ENCODE measurements at regions not wholly inside any gene's neighbourhood (a gene's known extent, or its start where the extent isn't known, plus 50 kb on each side); places are given as distances from the start of the nearest gene placed in this dataset.
"Not testable (repeated sequence)": the region's sequence is repeated elsewhere in the genome, so short reads cannot be mapped to it uniquely, and the experiment has no call there.

DNA sequence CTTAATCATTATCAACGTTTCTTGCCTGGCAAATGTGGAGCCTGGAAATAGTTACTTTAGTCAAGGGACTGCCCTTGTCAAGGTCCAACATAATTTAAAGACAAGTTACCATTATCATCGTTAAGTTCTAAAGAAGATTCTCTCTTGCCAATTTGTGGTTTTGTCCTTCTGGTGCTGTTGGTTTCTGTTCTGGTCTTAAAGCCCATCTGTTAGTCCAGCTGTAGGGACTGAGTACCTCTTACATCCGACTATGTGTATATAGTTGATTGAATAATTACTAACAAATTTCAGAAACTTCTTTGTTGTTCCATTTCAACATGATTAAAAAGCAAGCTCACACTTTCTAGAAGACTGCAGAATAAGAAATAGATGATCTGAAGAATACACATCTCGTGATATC is 1854.9 kb downstream of the MAT2B start:
- no peak for DNase-seq

DNA sequence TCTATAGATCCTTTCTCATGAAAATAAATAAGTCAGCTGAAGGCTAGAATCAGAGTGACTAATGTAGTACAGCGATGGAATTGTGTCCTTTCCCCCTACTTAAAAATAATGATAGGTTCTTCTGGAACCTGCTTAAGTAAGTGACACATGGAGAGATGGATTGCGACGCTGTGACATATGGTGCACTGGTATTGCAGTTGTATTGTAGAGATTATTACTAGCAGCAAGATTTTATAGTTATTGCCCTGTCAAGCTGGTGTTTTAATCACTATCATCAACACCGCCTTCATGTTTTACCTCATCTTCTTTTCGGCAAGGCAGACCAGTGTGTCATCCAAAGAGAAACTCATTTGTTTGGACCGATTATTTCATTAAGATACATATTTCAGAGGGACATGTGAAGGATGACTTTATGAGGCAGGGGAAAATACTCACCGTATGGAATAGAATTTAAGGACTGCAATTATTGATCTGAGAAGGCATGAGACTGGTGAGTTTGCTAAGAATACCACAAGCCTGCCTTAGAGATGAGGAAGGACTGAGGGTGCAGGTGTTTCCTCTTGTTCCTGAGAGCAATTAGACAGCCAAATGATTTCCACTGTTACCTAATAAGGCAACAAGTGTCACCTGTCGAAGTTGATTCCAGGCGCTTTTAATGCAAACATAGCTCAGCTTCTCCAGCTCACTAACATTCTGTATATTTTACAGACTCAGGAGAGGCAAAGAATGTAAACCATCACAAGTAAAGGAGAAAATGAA is 1855.5 kb downstream of the MAT2B start:
- no peak for DNase-seq

DNA sequence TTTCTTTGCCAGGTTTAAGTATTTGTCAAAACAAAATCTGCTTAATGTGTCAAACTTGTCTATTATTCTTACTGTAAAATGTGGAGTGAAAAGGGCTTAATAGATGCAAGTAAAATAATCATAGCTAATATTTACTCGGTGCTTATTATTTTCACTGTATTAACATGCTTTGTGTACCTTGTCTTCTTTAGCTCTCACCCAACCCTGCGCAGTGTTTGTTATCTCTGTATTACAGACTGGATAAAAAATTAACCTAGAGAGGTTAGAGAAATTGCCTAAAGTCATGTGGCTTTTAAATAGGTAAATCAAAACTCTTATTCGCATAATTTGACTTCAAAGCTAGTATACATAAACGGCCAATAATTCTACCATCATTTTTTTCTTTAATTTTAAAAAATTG is 1864.8 kb downstream of the MAT2B start:
- DNase-seq = no peak

DNA sequence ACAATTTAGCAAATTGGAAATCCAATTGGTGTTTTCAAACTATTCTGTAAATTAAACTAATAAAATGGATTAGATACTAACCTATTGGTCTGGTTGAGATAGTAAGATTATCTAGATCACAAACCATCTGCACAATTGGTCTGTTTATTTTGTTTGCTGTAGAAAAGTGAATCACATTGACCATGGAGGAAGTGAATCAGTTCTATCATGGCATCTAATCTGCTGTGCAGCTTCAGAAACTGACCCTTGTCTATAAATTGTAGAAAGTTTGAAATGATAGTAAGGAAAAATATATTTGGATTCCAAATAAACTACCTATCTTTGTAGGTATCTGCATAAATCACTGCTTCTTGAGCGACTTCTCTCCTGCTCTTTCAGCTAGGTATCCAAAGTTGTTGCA is 1865.4 kb downstream of the MAT2B start:
- no peak for DNase-seq

DNA sequence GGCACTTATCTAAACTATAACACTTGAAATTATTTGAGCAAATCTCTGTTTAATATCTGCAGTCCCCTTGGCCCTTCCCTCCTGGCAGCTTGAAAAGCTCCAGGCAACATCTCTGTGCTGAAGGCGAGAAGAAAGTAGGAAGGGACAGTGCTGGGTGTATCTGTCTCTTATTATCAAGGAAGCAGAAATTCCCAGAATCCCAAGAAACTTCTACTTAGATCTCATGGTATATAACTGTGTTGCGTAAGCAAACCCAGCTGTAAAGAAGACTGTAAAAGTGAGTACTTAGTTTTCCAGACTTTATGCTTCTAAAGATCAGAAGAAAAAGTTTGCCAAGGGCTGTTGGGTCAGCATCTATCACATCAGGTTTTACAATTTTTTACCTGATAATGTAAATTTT is 1869.8 kb downstream of the MAT2B start:
- DNase-seq = no peak

DNA sequence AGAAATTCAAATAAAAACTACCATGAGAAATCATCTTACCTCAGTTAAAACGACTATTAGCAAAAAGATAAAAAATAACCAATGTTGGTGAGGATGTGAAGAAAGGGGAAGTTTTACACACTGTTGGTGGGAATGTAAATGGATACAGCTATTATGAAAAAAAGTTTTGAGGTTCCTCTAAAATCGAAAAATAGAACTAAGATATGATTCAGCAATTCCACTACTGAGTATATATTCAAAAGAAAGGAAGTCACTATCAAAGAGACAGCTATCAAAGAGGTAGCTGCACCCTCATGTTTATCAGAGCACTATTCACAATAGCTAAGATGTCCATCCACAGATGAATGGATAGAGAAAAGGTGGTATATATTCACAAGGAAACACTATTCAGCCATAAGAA is 1888.4 kb downstream of the MAT2B start:
- no peak for DNase-seq

DNA sequence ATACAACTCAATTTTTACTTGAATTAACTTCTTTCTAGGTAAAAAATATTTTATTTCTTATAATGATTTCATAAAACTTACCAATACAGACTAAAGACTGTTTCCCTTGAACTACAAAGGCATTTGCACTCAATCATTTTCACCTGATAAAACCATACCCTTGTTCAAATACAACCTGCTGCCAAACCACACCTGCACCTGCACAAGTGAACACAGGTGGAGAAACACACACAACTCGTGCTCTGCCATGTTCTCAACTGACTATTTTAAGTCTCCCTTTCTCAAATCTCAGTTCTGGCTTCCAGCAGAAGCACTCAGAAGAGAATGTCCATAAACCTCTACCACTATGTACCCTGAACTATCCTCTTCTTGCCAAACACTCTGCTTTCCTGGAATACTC is 1892.1 kb downstream of the MAT2B start:
- no peak for DNase-seq

DNA sequence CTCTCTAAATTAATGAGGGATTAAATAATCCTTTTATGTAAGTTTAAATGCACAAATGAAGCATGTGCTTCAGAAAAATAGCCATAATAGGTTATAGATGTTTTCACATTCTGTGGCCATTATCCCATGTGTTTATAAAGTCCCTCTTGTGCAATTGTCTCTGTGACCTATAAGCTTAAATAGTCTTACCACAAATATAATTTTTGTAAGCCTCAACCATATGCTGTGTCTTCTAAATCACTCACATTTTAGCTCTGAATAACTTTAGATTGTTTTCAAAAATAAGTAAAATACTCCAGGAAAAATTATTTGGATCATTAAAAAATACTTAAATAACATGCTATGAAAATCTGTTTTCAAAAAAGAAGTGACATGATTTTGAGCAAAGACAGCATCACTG is 1894.7 kb downstream of the MAT2B start:
- no peak for DNase-seq

DNA sequence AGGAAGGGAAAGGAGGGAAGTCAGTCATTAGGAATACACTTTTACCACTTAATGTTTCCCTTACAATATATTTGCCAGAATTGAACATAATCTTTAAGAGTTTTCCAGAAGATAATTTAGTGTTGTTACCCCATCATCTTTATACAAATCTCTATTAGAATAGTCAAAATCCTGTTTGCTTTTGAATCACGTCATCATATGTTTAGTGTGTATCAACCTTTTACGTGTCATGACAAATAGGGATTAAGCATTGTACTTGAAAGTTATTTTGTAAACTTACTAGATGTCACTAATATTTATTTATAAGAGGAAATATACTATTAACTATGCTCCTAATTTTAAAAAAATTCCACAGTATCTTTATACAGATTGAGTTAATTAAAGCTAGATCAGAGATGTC is 1899.5 kb downstream of the MAT2B start:
- no peak for DNase-seq

DNA sequence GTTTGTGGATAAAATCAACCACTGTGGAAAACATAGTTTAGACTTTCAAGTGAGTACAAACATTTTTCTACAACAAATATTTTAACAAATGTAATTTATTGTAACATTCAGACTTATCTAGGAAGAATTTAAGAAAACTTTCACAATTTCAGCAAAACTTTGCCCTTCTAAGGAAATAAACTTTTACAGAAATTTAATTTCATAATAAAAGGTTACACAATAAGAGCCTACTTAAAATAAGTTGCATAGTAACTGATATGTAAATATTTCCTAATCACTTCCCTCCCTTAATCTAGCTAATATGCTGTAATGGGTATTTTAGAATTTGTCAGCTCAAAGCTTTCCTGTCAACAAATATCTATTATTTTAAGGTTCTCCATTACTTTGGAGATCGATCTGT is 1899.9 kb downstream of the MAT2B start:
- DNase-seq = no peak

DNA sequence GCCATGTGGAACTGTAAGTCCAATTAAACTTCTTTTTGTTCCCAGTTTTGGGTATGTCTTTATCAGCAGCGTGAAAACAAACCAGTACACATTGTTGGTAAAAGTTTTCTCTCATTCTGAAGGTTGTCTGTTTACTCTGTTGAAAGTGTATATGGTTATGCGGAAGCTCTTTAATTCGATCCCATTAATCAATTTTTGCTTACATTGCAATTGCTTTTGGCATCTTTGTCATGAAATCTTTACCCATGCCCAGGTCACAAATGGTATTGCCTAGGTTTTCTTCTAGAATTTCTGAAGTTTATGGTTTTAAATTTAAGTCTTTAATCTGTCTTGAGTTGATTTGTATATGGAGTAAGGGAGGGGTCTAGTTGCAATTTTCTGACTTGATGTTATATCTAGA is 1901.9 kb downstream of the MAT2B start:
- DNase-seq = no peak

DNA sequence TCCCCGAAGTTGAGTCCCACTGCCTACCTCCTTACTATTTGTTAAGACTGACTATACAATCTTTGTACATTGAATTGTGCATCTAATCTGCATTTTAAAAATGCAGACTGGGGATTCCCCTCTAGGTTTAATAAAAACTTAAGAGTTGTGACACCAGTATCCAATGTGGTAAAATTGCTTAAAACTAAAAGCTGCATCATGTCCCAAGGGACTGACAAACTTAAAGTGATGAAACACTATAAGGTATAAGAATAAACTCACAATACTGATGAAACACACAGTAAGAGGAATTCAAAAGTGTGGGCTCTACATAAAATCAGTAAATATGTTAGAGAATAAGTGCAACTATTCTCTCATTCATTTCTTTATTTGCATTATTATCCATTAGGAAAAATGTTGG is 1905.1 kb downstream of the MAT2B start:
- DNase-seq = no peak

DNA sequence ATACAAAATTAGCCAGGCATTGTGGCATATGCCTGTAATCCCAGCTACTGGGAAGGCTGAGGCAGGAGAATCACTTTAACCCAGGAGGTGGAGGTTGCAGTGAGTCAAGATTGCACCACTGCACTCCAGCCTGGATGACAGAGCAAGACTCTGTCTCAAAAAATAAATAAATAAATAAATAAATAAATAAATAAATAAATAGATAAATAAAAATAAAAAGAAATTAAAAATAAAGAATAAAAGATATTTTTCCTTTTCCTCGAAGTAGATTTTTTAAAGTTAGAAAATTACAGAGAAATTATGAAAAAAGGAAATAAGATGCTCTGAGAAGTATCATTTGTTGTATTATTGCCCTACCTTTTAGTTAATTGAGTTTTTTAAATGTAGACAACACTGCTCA is 1906.1 kb downstream of the MAT2B start:
- not testable (repeated sequence) for DNase-seq

DNA sequence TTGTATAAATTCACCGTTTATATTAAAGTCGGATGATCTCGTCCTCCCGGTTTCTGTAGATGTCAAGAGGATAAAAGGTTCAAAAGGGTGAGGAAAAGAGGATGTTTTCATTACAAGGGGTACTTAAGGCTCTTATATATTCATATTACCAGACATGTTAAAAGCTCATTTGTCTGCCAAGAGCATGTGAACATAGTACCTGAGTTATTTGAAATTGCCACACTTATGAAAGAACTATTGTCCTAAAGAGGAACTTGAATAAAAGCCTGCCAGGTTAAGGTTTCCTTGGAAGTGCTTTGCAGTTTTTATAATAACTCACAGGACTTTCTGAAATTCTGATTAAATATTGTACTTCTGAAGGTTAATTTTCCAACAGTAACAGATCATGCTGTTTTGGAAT is 1915.1 kb downstream of the MAT2B start:
- no peak for DNase-seq

DNA sequence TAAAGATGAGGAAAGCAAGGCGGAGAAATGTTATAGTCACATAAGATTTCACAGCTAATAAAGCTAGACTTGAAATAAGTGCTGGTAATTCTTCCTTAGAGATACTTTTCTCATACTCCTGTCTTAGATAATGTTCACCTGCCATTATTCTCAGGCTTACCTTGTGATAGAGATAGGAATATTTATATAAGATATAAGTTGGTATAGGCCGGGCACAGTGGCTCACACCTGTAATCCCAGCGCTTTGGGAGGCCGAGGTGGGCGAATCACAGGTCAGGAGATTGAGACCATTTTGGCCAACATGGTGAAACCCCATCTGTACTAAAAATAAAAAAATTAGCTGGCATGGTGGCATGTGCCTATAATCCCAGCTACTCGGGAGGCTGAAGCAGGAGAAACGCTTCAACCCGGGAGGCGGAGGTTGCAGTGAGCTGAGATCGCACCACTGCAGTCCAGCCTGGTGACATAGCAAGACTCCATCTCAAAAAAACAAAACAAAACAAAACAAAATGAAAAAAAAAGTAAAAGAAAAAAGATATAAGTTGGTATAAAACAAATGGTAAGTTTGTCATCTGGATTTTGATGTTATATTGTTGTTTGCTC is 1918.4 kb downstream of the MAT2B start:
- no peak for DNase-seq

DNA sequence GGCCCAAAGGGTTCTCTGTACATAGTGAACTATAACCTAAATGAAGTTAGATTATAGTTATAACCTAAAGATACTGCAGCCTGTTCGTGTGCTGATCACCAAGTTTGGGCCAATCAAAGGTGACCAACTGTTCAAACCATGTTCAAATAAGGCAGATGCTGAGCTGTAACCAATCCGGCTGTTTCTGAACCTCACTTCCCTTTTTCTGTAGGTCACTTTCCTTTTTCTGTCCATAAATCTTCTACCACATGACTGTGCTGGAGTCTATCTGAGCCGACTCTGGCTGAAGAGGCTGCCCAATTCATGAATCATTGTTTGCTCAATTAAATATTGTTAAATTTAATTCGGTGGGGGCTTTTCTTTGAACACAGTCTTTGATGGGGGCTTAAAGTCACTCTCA is 1920.2 kb downstream of the MAT2B start:
- no peak for DNase-seq

DNA sequence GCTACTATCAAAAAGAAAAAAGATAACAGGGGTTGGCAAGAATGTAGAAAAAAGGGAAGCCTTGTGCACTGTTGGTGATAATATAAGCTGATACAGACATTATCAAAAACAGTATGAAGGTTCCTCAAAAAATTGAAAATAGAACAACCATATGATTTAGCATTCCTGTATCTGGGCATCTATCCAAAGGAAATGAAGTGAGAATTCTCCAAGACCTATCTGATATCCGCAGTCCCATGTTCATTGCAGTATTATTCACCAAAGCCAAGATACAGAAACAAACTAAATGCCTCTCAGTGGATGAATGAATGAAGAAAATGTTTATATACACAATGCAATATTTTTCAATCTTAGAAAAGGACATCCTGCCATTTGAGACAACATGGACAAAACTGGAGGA is 1943.3 kb downstream of the MAT2B start:
- no peak for DNase-seq

DNA sequence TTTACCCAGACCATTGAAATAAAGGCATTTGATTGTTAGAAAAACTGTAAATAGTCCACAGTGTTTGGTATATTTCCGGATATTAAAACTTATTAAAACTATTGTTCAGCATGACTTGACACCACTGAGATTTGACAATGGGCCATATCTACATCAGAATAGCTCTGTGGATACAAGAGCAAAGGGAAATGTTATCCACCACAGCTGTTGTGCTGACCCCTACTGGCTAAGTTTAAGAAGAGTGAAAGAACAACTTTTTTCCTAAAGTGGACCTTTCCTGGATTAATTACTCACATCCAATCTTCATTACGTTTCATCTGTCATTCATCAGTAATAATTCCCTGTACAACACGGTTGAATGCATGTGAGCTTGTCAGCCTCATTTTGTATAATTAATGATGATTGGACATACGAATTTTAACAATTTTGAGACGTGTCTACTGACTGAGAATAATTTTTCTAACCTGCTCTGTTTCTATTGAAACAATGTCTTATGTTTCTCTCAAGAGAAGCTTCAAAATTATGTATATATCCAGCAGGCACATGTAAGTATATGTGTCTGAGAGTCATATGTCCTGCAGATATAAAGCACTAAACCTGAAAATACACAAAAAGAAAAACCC is 1952.6 kb downstream of the MAT2B start:
- no peak for DNase-seq

DNA sequence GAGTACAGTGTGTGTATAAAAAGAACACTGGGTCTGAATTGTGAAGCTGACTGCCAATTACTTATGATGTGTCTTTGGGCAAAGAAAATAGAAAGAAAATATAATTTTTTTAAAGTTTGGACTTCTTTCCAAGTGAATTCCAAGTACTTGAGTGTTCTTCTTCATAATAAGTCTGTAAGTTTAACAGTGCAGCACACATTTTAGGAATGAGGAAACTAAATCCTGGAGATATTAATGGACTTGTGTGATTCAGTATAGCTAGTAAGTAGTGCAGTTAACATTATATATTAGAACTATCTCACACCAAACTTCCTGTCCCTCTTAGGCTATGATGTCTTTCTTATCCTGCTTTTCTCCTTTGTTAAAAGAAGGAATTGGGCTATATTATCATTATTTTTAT is 1953.8 kb downstream of the MAT2B start:
- no peak for DNase-seq

DNA sequence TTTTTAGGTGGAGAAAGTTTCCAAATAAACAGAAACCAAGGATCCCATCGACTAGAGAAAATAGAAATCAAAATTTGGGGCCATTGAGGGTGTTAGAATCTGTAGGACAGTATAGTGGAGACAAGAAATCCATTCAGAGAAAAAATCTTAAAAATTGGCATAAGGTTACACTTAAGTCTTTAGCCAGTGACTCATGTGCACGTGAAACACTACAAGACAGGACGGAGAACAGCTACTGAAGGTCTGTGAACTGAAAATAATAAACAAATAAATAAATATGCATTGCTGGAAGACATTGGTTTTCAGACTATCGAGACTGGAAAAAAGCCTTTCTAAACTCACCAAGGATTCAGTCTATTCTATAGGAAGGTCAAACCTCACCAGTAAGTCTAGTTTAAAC is 1955.5 kb downstream of the MAT2B start:
- DNase-seq = no peak

DNA sequence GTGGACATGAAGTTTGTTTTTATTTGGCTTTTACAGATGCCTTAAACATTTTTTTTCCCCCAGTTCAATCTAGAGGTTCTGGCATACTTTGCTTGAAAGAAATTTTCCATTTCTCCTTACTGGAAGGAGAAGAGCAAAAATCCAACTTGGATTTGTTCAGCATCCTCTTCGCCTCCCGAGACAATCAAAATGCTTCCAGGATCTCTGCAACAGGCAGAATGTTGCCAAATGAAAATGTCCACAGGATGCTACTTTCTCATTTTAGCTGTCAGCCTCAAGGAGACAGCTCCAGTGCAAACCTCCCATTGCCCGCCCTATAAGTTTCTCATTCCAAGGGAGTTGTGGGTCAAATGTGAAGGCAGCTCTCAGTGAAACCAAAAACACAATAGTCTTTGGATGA is 1972.1 kb downstream of the MAT2B start:
- DNase-seq = no peak

DNA sequence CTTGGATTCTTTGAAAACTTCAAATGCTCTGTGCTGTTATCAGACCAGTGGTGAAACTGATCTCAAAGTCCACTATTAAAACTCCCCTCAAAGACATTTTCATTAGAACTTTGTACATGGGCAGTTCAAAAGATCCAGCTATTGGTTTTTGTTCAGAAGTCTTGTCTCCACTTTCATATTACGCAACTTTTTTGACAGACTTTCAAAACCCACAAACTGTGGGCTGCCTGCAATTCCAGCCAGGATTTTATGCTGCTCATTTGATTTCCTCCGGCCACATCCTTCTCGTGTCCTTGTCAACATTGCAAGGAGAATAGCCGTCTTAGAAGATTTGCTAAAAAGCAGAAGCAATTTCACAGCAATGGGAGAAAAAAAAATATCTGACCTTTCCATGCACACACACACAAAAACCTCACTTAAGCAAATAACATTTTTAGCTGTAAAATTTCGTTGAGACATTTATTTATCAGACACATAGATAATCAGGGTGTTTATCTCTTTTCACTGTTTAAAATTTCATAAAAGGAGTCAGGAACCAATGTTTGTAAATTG is 1990.5 kb downstream of the MAT2B start:
- no peak for DNase-seq

DNA sequence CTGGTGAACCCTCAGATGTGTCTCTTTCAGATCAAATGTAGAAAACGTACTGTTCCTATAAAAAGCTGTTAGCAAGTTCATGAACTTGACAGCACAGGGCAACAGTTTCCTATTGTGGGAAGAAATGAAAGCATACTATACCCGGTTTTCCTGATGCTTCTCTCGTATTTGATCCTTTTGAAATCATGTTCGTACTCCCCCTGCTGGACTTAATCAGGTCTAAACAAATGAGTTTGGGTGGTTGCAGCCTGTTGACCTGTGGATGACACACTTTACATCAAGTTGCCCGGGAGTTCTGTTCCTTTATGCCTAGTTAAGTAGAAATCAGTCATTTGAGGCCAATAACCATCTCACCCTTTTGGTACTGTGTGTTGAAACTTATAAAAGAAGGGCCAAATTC is 1992.3 kb downstream of the MAT2B start:
- no peak for DNase-seq
